D341Med (cell line): ENCODE measurements at regions not wholly inside any gene's neighbourhood (a gene's known extent, or its start where the extent isn't known, plus 50 kb on each side); places are given as distances from the start of the nearest gene placed in this dataset.

Source experiments
- DNase-seq: peaks from one replicate; pipeline ENCODE4 v3.0.0; 2012; ENCODE audit warnings: low spot score

DNA sequence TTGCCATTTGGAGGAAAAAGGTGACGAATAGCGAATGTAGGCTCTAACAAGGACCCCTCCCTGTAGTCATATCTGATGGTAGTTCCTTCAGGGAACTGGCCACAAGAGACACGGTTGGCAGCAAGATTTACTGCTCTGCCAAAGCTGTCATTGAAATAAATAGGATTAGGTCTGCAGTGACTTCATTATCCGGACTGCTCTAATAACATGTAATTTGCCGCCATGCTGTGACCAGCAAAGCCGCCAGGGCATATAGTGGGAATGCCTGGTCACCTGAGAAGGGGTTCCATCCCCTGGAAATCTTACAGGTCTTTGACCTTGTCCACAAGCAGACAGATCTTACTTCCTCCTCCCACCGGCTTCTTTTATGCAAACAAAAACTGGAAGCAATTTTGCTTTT is 59.4 kb upstream of the LAPTM4A start:
- no peak for DNase-seq

DNA sequence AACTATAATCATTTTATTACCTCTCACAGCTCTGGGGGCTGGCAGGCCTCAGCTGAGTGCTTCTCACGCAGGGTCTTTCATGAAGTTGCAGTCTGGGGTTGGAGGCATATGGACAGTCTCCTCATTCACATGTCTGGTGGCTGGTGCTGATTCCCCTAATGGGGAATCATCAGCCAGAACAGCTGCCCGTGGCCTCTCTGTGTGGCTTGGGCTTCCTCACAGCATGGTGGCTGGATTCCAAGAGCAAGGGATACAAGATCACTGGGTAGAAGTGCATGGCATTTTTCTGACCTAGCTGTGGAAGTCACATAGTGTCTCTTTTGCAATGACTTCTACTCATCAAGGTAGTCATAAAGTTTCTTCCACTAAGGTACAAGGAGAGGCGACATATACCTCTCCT is 59.0 kb upstream of the LAPTM4A start:
- DNase-seq: no peak

DNA sequence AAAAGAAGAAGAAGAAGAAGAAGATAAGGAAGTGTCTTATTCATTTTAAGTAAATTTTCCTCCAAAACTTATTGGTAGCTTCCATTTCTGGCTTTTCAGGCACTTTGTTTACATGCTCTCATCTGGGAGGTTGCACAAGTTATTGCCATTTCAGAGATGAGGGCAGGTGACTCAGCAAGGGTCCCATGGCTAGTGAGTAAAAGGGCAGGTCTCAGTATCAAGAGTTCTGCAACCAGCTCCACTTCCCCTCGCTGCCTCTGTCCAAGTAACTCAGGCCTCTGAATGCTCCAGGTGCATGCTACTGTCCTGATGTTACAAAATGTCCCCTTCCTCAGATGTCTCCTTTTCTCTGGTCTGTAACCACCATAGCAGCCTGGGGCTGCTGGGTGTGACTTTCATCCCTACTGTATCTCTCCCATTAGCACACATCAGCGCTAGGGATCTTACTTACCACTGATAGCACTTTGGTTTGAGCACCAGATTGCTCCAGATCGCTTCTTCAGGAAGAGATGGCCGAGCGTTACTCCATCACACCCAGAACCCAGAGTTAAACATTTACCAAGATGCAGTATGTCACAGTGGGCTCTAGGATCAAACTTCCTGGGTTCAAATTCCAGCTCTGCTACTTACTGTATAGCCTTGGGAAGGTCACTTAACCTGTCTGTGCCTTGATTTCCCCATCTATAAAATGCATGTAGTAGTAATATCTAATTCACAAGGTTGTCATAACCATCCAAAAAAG is 57.4 kb upstream of the LAPTM4A start:
- no peak for DNase-seq

DNA sequence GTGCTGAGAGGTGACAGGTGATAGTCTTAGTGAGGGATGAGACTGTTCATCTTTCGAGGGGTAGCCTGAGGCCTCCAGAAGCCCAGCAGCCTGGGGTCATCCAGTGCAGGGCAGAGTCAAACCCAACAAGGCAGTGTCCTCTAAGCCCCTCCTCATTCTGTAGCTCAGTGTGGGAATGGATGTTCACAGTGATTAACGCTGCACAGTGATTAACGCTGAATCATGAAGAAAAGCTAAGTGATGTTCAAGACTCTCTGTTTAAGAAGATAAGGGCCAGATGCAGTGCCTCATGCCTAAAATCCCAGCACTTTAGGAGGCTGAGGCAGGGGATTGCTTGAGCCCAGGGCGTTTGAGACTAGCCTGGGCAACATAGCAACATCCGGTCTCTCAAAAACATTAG is 56.3 kb upstream of the LAPTM4A start:
- no peak for DNase-seq

DNA sequence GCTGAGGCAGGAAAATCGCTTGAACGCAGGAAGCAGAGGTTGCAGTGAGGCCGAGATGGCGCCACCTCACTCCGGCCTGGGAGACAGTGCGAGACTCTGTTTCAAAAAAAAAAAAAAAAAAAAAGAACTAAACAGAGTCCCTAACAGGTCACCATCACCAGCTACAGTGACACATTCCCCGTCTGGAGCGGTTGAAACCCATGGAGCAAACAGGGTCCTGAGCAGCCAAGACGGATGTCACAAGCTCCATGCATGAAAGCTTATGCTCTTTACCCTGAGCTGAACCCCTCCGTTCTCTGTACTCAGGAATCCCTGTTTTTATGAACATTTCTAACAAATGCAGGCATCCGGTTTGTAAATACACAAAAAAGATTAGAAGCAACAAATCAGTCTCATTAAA is 55.9 kb upstream of the LAPTM4A start:
- DNase-seq: no peak

DNA sequence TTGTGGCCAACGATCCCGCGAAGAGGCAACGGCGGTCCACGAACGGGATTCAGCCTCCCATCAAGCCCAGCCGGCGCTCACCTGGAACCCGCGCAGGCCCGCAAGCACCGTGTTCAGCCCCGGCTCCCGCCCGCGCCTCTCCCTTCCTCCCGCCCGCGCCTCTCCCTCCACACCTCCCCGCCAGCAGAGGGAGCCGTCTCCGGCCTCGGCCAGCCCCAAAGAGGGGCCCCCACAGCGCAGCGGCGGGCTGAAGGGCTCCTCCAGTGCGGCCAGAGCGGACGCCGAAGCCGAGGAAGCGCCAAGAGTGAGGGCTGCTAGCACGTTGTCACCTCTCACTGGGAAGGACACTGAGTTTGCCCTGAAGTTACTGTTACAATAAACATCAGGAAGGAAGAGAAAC is 55.3 kb upstream of the LAPTM4A start:
- DNase-seq: no peak

DNA sequence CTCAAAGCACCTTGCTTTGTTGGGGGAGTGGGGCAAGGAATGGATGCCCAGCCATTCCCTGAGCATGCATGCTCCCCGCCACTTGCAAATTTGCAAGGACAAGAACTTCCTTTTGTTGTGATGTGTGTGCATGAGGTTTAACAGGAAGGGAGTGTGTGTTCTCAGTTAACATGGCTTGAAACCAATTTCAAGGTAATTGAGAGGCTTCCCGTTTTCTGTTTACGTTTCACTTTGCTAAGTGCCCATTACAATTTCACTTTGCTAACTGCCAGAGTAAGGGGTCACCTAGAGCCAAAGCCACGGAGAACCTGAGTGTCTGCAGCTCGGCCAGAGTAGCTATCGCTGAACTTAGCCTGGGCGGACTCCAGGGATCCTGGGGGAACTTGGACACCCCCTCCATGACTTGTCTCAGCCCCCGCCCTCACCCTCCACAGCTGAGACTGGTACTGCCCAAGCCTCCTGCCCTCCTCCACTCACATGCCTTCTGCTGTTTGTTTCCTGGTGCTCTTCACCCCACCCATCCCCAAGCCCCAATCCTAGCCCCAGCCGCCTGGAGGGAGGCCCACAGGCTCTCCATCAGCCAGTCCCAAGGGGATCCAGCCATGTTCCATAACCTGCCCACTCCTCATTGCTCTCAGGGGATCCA is 53.6 kb upstream of the LAPTM4A start:
- no peak for DNase-seq

DNA sequence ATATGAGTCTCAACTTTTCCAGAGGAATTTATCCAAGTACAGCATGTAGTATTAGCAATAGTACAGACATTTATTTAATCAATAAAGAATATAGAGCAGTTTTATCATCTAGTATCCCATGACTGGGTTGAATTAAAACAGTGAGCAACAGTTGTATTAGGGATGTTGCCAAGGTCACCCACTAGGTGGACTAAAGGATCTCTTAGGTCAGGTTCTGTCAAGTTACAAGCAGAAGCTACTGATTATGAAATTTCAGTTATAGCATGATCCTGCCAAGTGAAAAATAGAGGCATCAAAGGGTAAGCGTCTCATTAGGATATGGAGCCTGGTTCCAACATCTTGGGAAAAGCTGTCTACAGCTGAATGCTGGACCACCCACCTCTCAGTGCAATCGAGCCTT is 52.1 kb upstream of the LAPTM4A start:
- DNase-seq: no peak
